Right lobe of liver (tissue), 4 donors: ENCODE measurements at regions not wholly inside any gene's neighbourhood (a gene's known extent, or its start where the extent isn't known, plus 50 kb on each side); places are given as distances from the start of the nearest gene placed in this dataset.

Source experiments
- CTCF ChIP-seq, 4 donors: fragments of 200-600 bp in 3 of 4; fragments of 450-650 bp in 1 of 4; IDR thresholded peaks; one replicate each; pipeline versions ENCODE4 v1.5.1 to v1.8.0; 2016 to 2022; ENCODE audit warnings: antibody characterized with exemption in 4 of 4, mild to moderate bottlenecking in 2 of 4
- POLR2A ChIP-seq: fragments of 450-650 bp; IDR thresholded peaks from one replicate; pipeline ENCODE4 v1.6.1; 2017; ENCODE audit warnings: antibody characterized with exemption, mild to moderate bottlenecking
- donor health status: DM: no; HTN: no; CAD: no.
- donor health status: DM: no; HTN: no; CAD: no.
- donor health status: DM: no; HTN: yes; CAD: no.

DNA sequence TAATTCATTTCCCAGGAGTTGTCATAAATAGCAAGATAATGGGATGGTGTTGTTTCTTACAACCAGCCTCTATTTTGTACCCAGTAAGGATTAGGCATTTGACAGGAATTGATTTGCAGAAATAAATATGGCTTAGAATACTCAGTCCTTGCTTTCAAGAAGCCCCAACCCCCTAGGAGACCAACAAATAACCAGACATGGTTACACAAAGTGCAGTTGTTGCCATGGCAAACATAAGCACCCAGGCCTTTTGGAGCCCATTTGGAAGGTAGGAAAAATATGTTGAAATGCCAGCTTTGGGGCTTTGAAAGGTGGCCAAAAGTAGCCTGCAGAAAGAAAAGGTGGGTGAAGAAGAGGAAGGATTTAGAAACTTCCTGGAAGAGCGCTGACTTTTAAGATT is 397.5 kb downstream of the CDC14C start:
- TF ChIP-seq CTCF (IDR thresholded peaks at IDR 0.05) = no peak
- TF ChIP-seq POLR2A = no peak
